SK-N-SH (cell line): ENCODE measurements at regions not wholly inside any gene's neighbourhood (a gene's known extent, or its start where the extent isn't known, plus 50 kb on each side); places are given as distances from the start of the nearest gene placed in this dataset.

ENCODE experiments used
- CHD2 ChIP-seq: fragments of 150-350 bp; IDR thresholded peaks from 2 replicates; pipeline ENCODE4 v1.6.1; 2018; ENCODE audit warnings: low read length; ENCODE audit not compliant: partially characterized antibody
- CTCF ChIP-seq: fragments of 200-600 bp; sonication (generic); IDR thresholded peaks from 2 replicates; pipeline ENCODE4 v1.6.1; 2017; ENCODE audit warnings: antibody characterized with exemption, mild to moderate bottlenecking, moderate library complexity
- EP300 ChIP-seq, 2 experiments: IDR thresholded peaks; 2 replicates each; pipeline versions ENCODE4 v1.4.0 to v1.6.1; 2012; ENCODE audit warnings: borderline replicate concordance in 1 of 2, low read depth in 1 of 2, low read length in 1 of 2
- JUND ChIP-seq: IDR thresholded peaks from 2 replicates; pipeline ENCODE4 v1.4.0; 2012
- MAX ChIP-seq: IDR thresholded peaks from 2 replicates; pipeline ENCODE4 v1.4.0; 2012; ENCODE audit warnings: low read depth
- POLR2AphosphoS5 ChIP-seq: IDR thresholded peaks from 2 replicates; pipeline ENCODE4 v1.6.1; 2012; ENCODE audit warnings: low read depth, low read length
- SIN3A ChIP-seq: IDR thresholded peaks from 2 replicates; pipeline ENCODE4 v1.6.1; 2012; ENCODE audit warnings: low read depth, mild to moderate bottlenecking, low read length, moderate library complexity, borderline replicate concordance
- YY1 ChIP-seq: IDR thresholded peaks from 2 replicates; pipeline ENCODE4 v1.4.0; 2012; ENCODE audit warnings: low read depth, mild to moderate bottlenecking

- TF ChIP-seq CTCF (no peak), YY1 (no peak), SIN3A (no peak), JUND (no peak), MAX (no peak), EP300 (IDR thresholded peaks at IDR 0.05; ENCODE audit: borderline replicate concordance in 1 of 2, low read depth in 1 of 2, low read length in 1 of 2) (no peak), POLR2AphosphoS5 (no peak), CHD2 (no peak)
Measured at GRCh38 chr1:29557701-29558600, 321.6 kb downstream of the PTPRU start.
